Brain pericyte (primary cell): ENCODE measurements at regions not wholly inside any gene's neighbourhood (a gene's known extent, or its start where the extent isn't known, plus 50 kb on each side); places are given as distances from the start of the nearest gene placed in this dataset.
"Not testable (repeated sequence)": the region's sequence is repeated elsewhere in the genome, so short reads cannot be mapped to it uniquely, and the experiment has no call there.

ENCODE experiments used
- DNase-seq: peaks from one replicate; pipeline ENCODE4 v3.0.0-alpha.2; 2012; ENCODE audit warnings: low read depth, low spot score

- DNase-seq = no peak
Measured at GRCh38 chr4:158313566-158313965, 103.3 kb downstream of the TMEM144 start.

- DNase-seq = peak; percentile 72
Measured at GRCh38 chr4:158314756-158315487, 104.6 kb downstream of the TMEM144 start.

GRCh38 chr4:158315706-158316105 is 105.4 kb downstream of the TMEM144 start:
- peak; percentile 53 for DNase-seq

- no peak for DNase-seq
Measured at GRCh38 chr4:158316264-158316663, 106.0 kb downstream of the TMEM144 start.

- DNase-seq = no peak
Measured at GRCh38 chr4:158319880-158320279, 109.6 kb downstream of the TMEM144 start.

- DNase-seq = no peak
Measured at GRCh38 chr4:158322109-158322508, 111.8 kb downstream of the TMEM144 start.

GRCh38 chr4:158327525-158327924 is 117.2 kb downstream of the TMEM144 start:
- no peak for DNase-seq

GRCh38 chr4:158331863-158332262 is 121.6 kb downstream of the TMEM144 start:
- no peak for DNase-seq

GRCh38 chr4:158333820-158334219 is 123.5 kb downstream of the TMEM144 start:
- DNase-seq = no peak

- no peak for DNase-seq
Measured at GRCh38 chr4:158341896-158342295, 131.6 kb downstream of the TMEM144 start.

GRCh38 chr4:158346576-158346975 is 136.3 kb downstream of the TMEM144 start:
- DNase-seq = no peak

- no peak for DNase-seq
Measured at GRCh38 chr4:158347556-158347955, 137.3 kb downstream of the TMEM144 start.

- DNase-seq = no peak
Measured at GRCh38 chr4:158350161-158350560, 139.9 kb downstream of the TMEM144 start.

GRCh38 chr4:158353541-158354304 is 143.4 kb downstream of the TMEM144 start:
- no peak for DNase-seq

GRCh38 chr4:158356301-158356700 is 146.0 kb downstream of the TMEM144 start:
- DNase-seq = peak; percentile 32

GRCh38 chr4:158367932-158368441 is 153.7 kb upstream of the RXFP1 start:
- DNase-seq = not testable (repeated sequence)

- peak; percentile 13 for DNase-seq
Measured at GRCh38 chr4:158371158-158371557, 150.5 kb upstream of the RXFP1 start.

- DNase-seq = no peak
Measured at GRCh38 chr4:158374318-158374717, 147.4 kb upstream of the RXFP1 start.

GRCh38 chr4:158376106-158376840 is 145.4 kb upstream of the RXFP1 start:
- no peak for DNase-seq

- DNase-seq = no peak
Measured at GRCh38 chr4:158384414-158384813, 137.3 kb upstream of the RXFP1 start.

GRCh38 chr4:158395343-158395742 is 126.3 kb upstream of the RXFP1 start:
- no peak for DNase-seq

GRCh38 chr4:158395889-158396288 is 125.8 kb upstream of the RXFP1 start:
- DNase-seq = no peak
